ENCODE measurements at regions not wholly inside any gene's neighbourhood (a gene's known extent, or its start where the extent isn't known, plus 50 kb on each side); places are given as distances from the start of the nearest gene placed in this dataset.

DNA sequence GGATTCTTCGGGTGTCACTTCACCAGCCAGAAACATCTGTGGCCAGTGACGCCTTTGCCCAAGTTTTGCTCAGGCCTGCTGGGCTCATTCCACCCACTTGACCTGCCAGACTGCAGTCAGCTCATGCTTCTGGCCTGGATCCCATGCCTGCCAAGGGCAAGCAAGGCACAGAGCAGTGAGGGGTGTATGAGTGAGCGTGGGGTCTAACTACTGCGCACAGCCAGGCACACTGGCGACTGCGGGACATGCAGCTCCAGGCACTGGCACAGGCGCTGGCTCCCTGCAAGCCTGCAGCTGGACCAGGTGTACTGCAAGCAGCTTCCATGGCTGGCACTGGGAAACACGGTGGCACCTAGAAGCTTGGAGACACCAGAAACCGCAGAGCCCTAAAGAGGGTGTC is 80.1 kb downstream of the MTERF1 start:
- WGBS (ENCODE audit: insufficient coverage, low coverage, missing lambda C conversion rate), result under 1% methylated on average over 9 of the region's 9 CpGs
- peaks cover 5 to 13% of the 10 kb centered on the region in 2 experiments; a peak in 4 of 5 replicates for H3K27me3 ChIP-seq (ENCODE audit: control insufficient read depth in 2 of 2, insufficient read depth in 2 of 2, low read length in 2 of 2)
- FAIRE-seq (no peak), ATAC-seq (peak; percentile 29; the same call in 2 of the 3 replicates), DNase-seq (ENCODE audit: extremely low read depth in 1 of 4, low spot score in 3 of 4) (no peak)
- in situ Hi-C loops (cut with MboI) (no loop called here), intact Hi-C loops (cut with micrococcal nuclease) (no loop called here)
- no peaks in the 10 kb centered on the region for H3K4me1 ChIP-seq (replicated peaks in 1 of 2; ENCODE audit: control insufficient read depth in 2 of 2, insufficient read depth in 2 of 2, low read length in 2 of 2)
- H3K36me3 ChIP-seq (ENCODE audit: control insufficient read depth, insufficient read depth, low read length), result no peaks in the 10 kb centered on the region
- H3K4me3 ChIP-seq, result no peak overlapping the region
- peak overlapping the region in 1 of 2 experiments; percentile 24; a peak in 1 of 4 replicates for H3K9ac ChIP-seq (ENCODE audit: insufficient read depth in 1 of 2, low read depth in 2 of 2, low read length in 2 of 2)
- POLR2A ChIA-PET, result interaction anchor here (0.8 to 1.2 kb wide), 2 partner anchors 74 to 92 kb away, joined by 3 read pairs; no protein-coding TSS in a partner anchor
- CTCF ChIA-PET (ENCODE audit: low intra/inter-chr PET ratio), result no interaction called here
- H4K20me1 ChIP-seq (replicated peaks; ENCODE audit: control insufficient read depth, insufficient read depth, low read length), result no peaks in the 10 kb centered on the region
- no peaks in the 10 kb centered on the region for H3K79me2 ChIP-seq (ENCODE audit: control insufficient read depth, insufficient read depth, low read length)
- no peaks in the 10 kb centered on the region for H3K9me3 ChIP-seq (replicated peaks; ENCODE audit: control insufficient read depth, insufficient read depth, low read depth, low read length)
- H3K27ac ChIP-seq (ENCODE audit: extremely low read depth, low read depth, low read length), result no peak overlapping the region
- no peak overlapping the region for H2AFZ ChIP-seq (ENCODE audit: low read depth, low read length)
- no peak overlapping the region for H3K4me2 ChIP-seq (ENCODE audit: insufficient read depth, low read length)
- no peaks in the 10 kb centered on the region for H3K9me1 ChIP-seq (ENCODE audit: control insufficient read depth, insufficient read depth, low read length)
- no TSS peak for BruUV-seq (replicated peaks)
- TF ChIP-seq, protein P1, sequence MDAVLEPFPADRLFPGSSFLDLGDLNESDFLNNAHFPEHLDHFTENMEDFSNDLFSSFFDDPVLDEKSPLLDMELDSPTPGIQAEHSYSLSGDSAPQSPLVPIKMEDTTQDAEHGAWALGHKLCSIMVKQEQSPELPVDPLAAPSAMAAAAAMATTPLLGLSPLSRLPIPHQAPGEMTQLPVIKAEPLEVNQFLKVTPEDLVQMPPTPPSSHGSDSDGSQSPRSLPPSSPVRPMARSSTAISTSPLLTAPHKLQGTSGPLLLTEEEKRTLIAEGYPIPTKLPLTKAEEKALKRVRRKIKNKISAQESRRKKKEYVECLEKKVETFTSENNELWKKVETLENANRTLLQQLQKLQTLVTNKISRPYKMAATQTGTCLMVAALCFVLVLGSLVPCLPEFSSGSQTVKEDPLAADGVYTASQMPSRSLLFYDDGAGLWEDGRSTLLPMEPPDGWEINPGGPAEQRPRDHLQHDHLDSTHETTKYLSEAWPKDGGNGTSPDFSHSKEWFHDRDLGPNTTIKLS (IDR thresholded peaks at IDR 0.05; ENCODE audit: borderline replicate concordance, low read depth), result no peak

DNA sequence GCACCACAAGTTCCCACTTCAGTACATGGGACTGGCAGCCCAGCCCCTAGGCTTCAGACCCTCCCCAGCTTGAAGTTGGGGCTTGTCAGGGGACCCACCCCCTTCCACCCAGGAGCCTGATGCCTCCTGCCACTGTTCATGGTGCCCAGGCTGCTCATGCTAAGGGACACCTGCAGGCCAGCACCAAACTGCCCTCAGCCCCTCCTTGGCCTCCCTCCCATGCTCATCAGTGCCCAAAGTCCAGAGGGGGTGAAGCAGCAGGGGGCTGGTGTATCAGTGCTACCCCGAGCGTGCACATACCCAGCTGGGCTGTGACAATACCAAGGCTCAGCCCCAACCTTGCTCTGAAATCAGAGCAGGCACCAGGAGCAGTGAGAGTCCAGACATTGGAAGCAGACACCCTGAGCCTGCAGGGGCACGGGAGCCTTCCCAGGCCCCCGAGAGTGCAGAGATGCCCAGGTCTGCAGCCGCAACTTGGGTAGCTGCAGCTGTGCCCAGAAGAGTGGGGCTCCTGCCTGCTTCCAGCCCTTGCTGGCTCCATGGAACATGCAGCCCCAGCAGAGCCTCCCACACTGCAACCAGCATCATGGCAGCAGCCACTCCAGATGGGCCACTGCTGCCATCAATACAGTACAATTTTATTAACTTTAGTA is 79.0 kb downstream of the MTERF1 start:
- BruUV-seq (replicated peaks), result no TSS peak
- CTCF ChIA-PET (ENCODE audit: low intra/inter-chr PET ratio), result no interaction called here
- WGBS (ENCODE audit: insufficient coverage, low coverage, missing lambda C conversion rate), result 1% methylated on average over 5 of the region's 5 CpGs
- TF ChIP-seq, protein P2, sequence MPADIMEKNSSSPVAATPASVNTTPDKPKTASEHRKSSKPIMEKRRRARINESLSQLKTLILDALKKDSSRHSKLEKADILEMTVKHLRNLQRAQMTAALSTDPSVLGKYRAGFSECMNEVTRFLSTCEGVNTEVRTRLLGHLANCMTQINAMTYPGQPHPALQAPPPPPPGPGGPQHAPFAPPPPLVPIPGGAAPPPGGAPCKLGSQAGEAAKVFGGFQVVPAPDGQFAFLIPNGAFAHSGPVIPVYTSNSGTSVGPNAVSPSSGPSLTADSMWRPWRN (IDR thresholded peaks at IDR 0.05; ENCODE audit: low read depth), result no peak
- TF ChIP-seq RBM25 (IDR thresholded peaks at IDR 0.05; ENCODE audit: low read depth, low read length, severe bottlenecking), result no peak
- TF ChIP-seq STAG1 (CRISPR knock-in tag; IDR thresholded peaks at IDR 0.05; ENCODE audit: borderline replicate concordance), result no peak
- TF ChIP-seq TCFL5 (CRISPR knock-in tag; conservative IDR thresholded peaks at IDR 0.05), result no peak
- no peak for TF ChIP-seq ZNF146 (CRISPR knock-in tag; IDR thresholded peaks at IDR 0.05; ENCODE audit: unreplicated experiment)
- TF ChIP-seq, protein P3, sequence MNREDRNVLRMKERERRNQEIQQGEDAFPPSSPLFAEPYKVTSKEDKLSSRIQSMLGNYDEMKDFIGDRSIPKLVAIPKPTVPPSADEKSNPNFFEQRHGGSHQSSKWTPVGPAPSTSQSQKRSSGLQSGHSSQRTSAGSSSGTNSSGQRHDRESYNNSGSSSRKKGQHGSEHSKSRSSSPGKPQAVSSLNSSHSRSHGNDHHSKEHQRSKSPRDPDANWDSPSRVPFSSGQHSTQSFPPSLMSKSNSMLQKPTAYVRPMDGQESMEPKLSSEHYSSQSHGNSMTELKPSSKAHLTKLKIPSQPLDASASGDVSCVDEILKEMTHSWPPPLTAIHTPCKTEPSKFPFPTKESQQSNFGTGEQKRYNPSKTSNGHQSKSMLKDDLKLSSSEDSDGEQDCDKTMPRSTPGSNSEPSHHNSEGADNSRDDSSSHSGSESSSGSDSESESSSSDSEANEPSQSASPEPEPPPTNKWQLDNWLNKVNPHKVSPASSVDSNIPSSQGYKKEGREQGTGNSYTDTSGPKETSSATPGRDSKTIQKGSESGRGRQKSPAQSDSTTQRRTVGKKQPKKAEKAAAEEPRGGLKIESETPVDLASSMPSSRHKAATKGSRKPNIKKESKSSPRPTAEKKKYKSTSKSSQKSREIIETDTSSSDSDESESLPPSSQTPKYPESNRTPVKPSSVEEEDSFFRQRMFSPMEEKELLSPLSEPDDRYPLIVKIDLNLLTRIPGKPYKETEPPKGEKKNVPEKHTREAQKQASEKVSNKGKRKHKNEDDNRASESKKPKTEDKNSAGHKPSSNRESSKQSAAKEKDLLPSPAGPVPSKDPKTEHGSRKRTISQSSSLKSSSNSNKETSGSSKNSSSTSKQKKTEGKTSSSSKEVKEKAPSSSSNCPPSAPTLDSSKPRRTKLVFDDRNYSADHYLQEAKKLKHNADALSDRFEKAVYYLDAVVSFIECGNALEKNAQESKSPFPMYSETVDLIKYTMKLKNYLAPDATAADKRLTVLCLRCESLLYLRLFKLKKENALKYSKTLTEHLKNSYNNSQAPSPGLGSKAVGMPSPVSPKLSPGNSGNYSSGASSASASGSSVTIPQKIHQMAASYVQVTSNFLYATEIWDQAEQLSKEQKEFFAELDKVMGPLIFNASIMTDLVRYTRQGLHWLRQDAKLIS (CRISPR knock-in tag; IDR thresholded peaks at IDR 0.05), result no peak
- TF ChIP-seq SUPT5H (IDR thresholded peaks at IDR 0.05), result no peak

More for the DNA sequence above, 79.0 kb downstream of the MTERF1 start:
- H3K4me2 ChIP-seq (ENCODE audit: insufficient read depth, low read length), result no peak overlapping the region
- ATAC-seq (no peak), FAIRE-seq (no peak), DNase-seq (ENCODE audit: extremely low read depth in 1 of 4, low spot score in 3 of 4) (no peak)
- no peak overlapping the region for H3K4me3 ChIP-seq
- H3K36me3 ChIP-seq (ENCODE audit: control insufficient read depth, insufficient read depth, low read length), result no peaks in the 10 kb centered on the region
- H2AFZ ChIP-seq (ENCODE audit: low read depth, low read length), result no peak overlapping the region
- in situ Hi-C loops (cut with MboI), result no loop called here
- H3K9ac ChIP-seq (ENCODE audit: insufficient read depth in 1 of 2, low read depth in 2 of 2, low read length in 2 of 2), result no peak overlapping the region
- no peaks in the 10 kb centered on the region for H3K9me3 ChIP-seq (replicated peaks; ENCODE audit: control insufficient read depth, insufficient read depth, low read depth, low read length)
- H4K20me1 ChIP-seq (replicated peaks; ENCODE audit: control insufficient read depth, insufficient read depth, low read length), result no peaks in the 10 kb centered on the region
- H3K4me1 ChIP-seq (replicated peaks in 1 of 2; ENCODE audit: control insufficient read depth in 2 of 2, insufficient read depth in 2 of 2, low read length in 2 of 2), result no peaks in the 10 kb centered on the region
- no peaks in the 10 kb centered on the region for H3K79me2 ChIP-seq (ENCODE audit: control insufficient read depth, insufficient read depth, low read length)
- POLR2A ChIA-PET, result interaction anchor here (1.2 kb wide), 1 partner anchor 73 kb away, joined by 3 read pairs; no protein-coding TSS in a partner anchor
- no peaks in the 10 kb centered on the region for H3K9me1 ChIP-seq (ENCODE audit: control insufficient read depth, insufficient read depth, low read length)
- peaks cover 5 to 13% of the 10 kb centered on the region in 2 experiments; a peak in 4 of 5 replicates for H3K27me3 ChIP-seq (ENCODE audit: control insufficient read depth in 2 of 2, insufficient read depth in 2 of 2, low read length in 2 of 2)
- H3K27ac ChIP-seq (ENCODE audit: extremely low read depth, low read depth, low read length), result no peak overlapping the region
- intact Hi-C loops (cut with micrococcal nuclease), result no loop called here
